Mesenchymal stem cell (in vitro differentiated cells and primary cell): ENCODE measurements at regions not wholly inside any gene's neighbourhood (a gene's known extent, or its start where the extent isn't known, plus 50 kb on each side); places are given as distances from the start of the nearest gene placed in this dataset.

Source experiments
- DNase-seq: peaks from one replicate; pipeline ENCODE4 v3.0.0-alpha.2; 2013
- H2AFZ ChIP-seq: one replicate; pipeline ENCODE4 v1.6.1; 2013; ENCODE audit warnings: low read depth, mild to moderate bottlenecking, control low read depth, inconsistent platforms, low read length, moderate library complexity
- H2AK5ac ChIP-seq: 2 replicates; pipeline ENCODE4 v1.6.1; 2013; ENCODE audit warnings: low read length, moderate library complexity, mild to moderate bottlenecking, inconsistent platforms; ENCODE audit not compliant: severe bottlenecking
- H2BK120ac ChIP-seq: one replicate; pipeline ENCODE4 v1.6.1; 2013; ENCODE audit warnings: low read depth, mild to moderate bottlenecking, inconsistent platforms, low read length, moderate library complexity
- H2BK12ac ChIP-seq, 2 experiments: one replicate each; pipeline ENCODE4 v1.6.1; 2013; ENCODE audit warnings: inconsistent platforms in 2 of 2, low read length in 2 of 2, mild to moderate bottlenecking in 2 of 2, moderate library complexity in 2 of 2, control low read depth in 1 of 2
- H2BK15ac ChIP-seq: one replicate; pipeline ENCODE4 v1.6.1; 2013; ENCODE audit warnings: mild to moderate bottlenecking, low read depth, inconsistent platforms; ENCODE audit not compliant: poor library complexity, severe bottlenecking
- H2BK5ac ChIP-seq: 2 replicates; pipeline ENCODE4 v1.6.1; 2013; ENCODE audit warnings: low read depth, mild to moderate bottlenecking, low read length, control low read depth, inconsistent platforms; ENCODE audit not compliant: poor library complexity, severe bottlenecking
- H3K14ac ChIP-seq, 2 experiments: one replicate each; pipeline ENCODE4 v1.6.1; 2013; ENCODE audit warnings: inconsistent platforms in 2 of 2, low read length in 2 of 2, control low read depth in 1 of 2, mild to moderate bottlenecking in 1 of 2, moderate library complexity in 1 of 2
- H3K18ac ChIP-seq, 2 experiments: one replicate each; pipeline ENCODE4 v1.6.1; 2013; ENCODE audit warnings: inconsistent platforms in 2 of 2, low read length in 2 of 2, control low read depth in 1 of 2, low read depth in 1 of 2, mild to moderate bottlenecking in 1 of 2
- H3K23ac ChIP-seq, 2 experiments: one replicate each; pipeline ENCODE4 v1.6.1; 2013; ENCODE audit warnings: inconsistent platforms in 2 of 2, low read length in 2 of 2, mild to moderate bottlenecking in 2 of 2, moderate library complexity in 2 of 2, control low read depth in 1 of 2
- H3K27ac ChIP-seq: 2 replicates; pipeline ENCODE4 v1.5.1; 2013; ENCODE audit warnings: mild to moderate bottlenecking, moderate library complexity, low read length, control low read depth, inconsistent platforms; ENCODE audit not compliant: poor library complexity, severe bottlenecking
- H3K27me3 ChIP-seq, 2 experiments: 2 replicates each; pipeline versions ENCODE4 v1.6.1 to v1.7.0; 2013; ENCODE audit warnings: low read length in 2 of 2, mild to moderate bottlenecking in 2 of 2, moderate library complexity in 2 of 2, control low read depth in 1 of 2, inconsistent platforms in 1 of 2; ENCODE audit not compliant: control insufficient read depth in 1 of 2, insufficient read depth in 1 of 2
- H3K36me3 ChIP-seq, 2 experiments: 2 replicates each; pipeline versions ENCODE4 v1.6.1 to v1.7.0; 2013; ENCODE audit warnings: low read length in 2 of 2, control low read depth in 1 of 2, inconsistent platforms in 1 of 2, low read depth in 1 of 2, mild to moderate bottlenecking in 1 of 2; ENCODE audit not compliant: insufficient read depth in 2 of 2, control insufficient read depth in 1 of 2
- H3K4ac ChIP-seq, 2 experiments: one replicate each; pipeline ENCODE4 v1.6.1; 2013; ENCODE audit warnings: inconsistent platforms in 2 of 2, low read length in 2 of 2, mild to moderate bottlenecking in 2 of 2, moderate library complexity in 2 of 2, control low read depth in 1 of 2, low read depth in 1 of 2
- H3K4me1 ChIP-seq: 2 replicates; pipeline ENCODE4 v1.6.1; 2013; ENCODE audit warnings: low read depth, low read length, control low read depth; ENCODE audit not compliant: control insufficient read depth, insufficient read depth
- H3K4me2 ChIP-seq: 2 replicates; pipeline ENCODE4 v1.6.1; 2013; ENCODE audit warnings: low read length, mild to moderate bottlenecking, inconsistent platforms; ENCODE audit not compliant: poor library complexity, severe bottlenecking
- H3K4me3 ChIP-seq, 2 experiments: 2 replicates each; pipeline versions ENCODE4 v1.5.1 to v1.7.0; 2013; ENCODE audit warnings: low read length in 2 of 2, mild to moderate bottlenecking in 2 of 2, control low read depth in 1 of 2, low read depth in 1 of 2; ENCODE audit not compliant: insufficient read depth in 1 of 2
- H3K79me1 ChIP-seq: replicated peaks from 2 replicates; pipeline ENCODE4 v1.6.1; 2013; ENCODE audit warnings: mild to moderate bottlenecking, control low read depth, low read length, inconsistent platforms; ENCODE audit not compliant: poor library complexity, severe bottlenecking
- H3K9ac ChIP-seq: 2 replicates; pipeline ENCODE4 v1.7.0; 2013; ENCODE audit warnings: mild to moderate bottlenecking, low read length, moderate library complexity
- H3K9me3 ChIP-seq: 2 replicates; pipeline ENCODE4 v1.7.0; 2013; ENCODE audit warnings: mild to moderate bottlenecking, low read length; ENCODE audit not compliant: control insufficient read depth
- H4K8ac ChIP-seq: one replicate; pipeline ENCODE4 v1.6.1; 2013; ENCODE audit warnings: inconsistent platforms, mild to moderate bottlenecking, low read length, moderate library complexity
- H4K91ac ChIP-seq: one replicate; pipeline ENCODE4 v1.6.1; 2013; ENCODE audit warnings: mild to moderate bottlenecking, low read length, inconsistent platforms
- WGBS: methylation state at CpG from one replicate; pipeline ENCODE4 v1.1.7; 2013; ENCODE audit warnings: mixed read lengths; 5-methylcytosine and 5-hydroxymethylcytosine counted together

GRCh38 chr10:46220872-46221538, 65.8 kb upstream of the ANTXRL start:
- no peak overlapping the region for H3K27ac ChIP-seq
- H3K4ac ChIP-seq, result no peak overlapping the region
- no peaks in the 10 kb centered on the region for H3K9me3 ChIP-seq
- H2AK5ac ChIP-seq, result no peak overlapping the region
- H3K9ac ChIP-seq, result no peak overlapping the region
- H3K14ac ChIP-seq, result no peak overlapping the region
- H4K91ac ChIP-seq, result no peak overlapping the region
- no peak overlapping the region for H2BK12ac ChIP-seq
- no peak overlapping the region for H2BK15ac ChIP-seq
- H2AFZ ChIP-seq, result no peak overlapping the region
- H3K18ac ChIP-seq, result no peak overlapping the region
- peak; percentile 10 for DNase-seq
- no peak overlapping the region for H3K23ac ChIP-seq
- H2BK5ac ChIP-seq, result no peak overlapping the region
- no peaks in the 10 kb centered on the region for H3K36me3 ChIP-seq
- H4K8ac ChIP-seq, result no peak overlapping the region
- no peak overlapping the region for H3K4me3 ChIP-seq
- H2BK120ac ChIP-seq, result no peak overlapping the region
- 76% methylated on average over 9 of the region's 9 CpGs for WGBS
- H3K4me2 ChIP-seq, result no peak overlapping the region
- no peaks in the 10 kb centered on the region for H3K4me1 ChIP-seq
- no peaks in the 10 kb centered on the region for H3K79me1 ChIP-seq
- H3K27me3 ChIP-seq, result peaks cover 8 to 33% of the 10 kb centered on the region in 2 experiments

DNA sequence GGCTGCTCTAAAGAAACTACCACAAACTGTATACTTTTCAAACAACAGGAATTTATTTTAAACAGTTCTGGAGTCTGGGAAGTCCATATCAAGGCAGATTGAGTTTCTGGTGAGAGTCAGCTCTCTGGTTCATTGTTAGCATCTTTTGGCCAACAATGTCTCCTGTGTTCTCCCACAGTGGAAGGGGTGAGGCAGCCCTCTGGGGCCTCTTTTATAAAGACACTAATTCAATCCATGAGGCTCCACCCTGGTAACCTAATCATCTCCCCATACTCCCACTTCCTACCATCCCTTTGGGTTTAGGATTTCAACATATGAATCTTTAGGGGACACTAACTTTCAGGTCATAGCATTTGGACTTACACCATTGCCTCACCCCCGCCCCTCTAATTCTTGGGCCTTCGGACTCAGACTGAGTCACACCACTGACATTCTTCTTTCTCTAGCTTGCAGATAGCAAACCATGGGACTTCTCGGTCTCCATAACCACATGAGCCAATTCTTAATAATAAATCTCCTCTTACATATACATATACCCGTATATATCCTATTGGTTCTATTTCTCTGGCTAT, 64.3 kb upstream of the ANTXRL start:
- no peaks in the 10 kb centered on the region for H3K4me1 ChIP-seq
- H3K27ac ChIP-seq, result no peak overlapping the region
- no peak overlapping the region for H3K14ac ChIP-seq

GRCh38 chr10:46223064-46223480, 63.7 kb upstream of the ANTXRL start:
- Histone ChIP-seq H2BK15ac (no peak overlapping the region), H3K4me1 (no peaks in the 10 kb centered on the region), H4K8ac (no peak overlapping the region), H3K4me3 (peak overlapping the region in 1 of 2 experiments; percentile 18), H3K18ac (no peak overlapping the region), H2BK5ac (no peak overlapping the region), H3K4me2 (no peak overlapping the region), H2AFZ (no peak overlapping the region), H3K27ac (no peak overlapping the region), H3K79me1 (no peaks in the 10 kb centered on the region), H4K91ac (peak overlapping the region; percentile 35), H3K9ac (no peak overlapping the region), H3K9me3 (no peaks in the 10 kb centered on the region), H3K27me3 (peaks cover 24 to 38% of the 10 kb centered on the region in 2 experiments), H3K4ac (no peak overlapping the region), H2AK5ac (no peak overlapping the region), H3K23ac (no peak overlapping the region), H3K14ac (no peak overlapping the region), H2BK12ac (no peak overlapping the region), H2BK120ac (no peak overlapping the region), H3K36me3 (no peaks in the 10 kb centered on the region)
- DNase-seq, result no peak
- WGBS, result 86% methylated on average over 5 of the region's 5 CpGs

More for the DNA sequence above, 64.3 kb upstream of the ANTXRL start:
- no peak overlapping the region for H3K9ac ChIP-seq
- H2AFZ ChIP-seq, result no peak overlapping the region
- no peaks in the 10 kb centered on the region for H3K9me3 ChIP-seq
- no peak overlapping the region for H2BK5ac ChIP-seq
- H3K36me3 ChIP-seq, result no peaks in the 10 kb centered on the region
- H4K8ac ChIP-seq, result no peak overlapping the region
- H2BK12ac ChIP-seq, result no peak overlapping the region
- no peak overlapping the region for H3K23ac ChIP-seq
- H3K18ac ChIP-seq, result no peak overlapping the region
- no peak overlapping the region for H2AK5ac ChIP-seq
- H3K27me3 ChIP-seq, result peaks cover 18 to 38% of the 10 kb centered on the region in 2 experiments
- 80% methylated on average over 4 of the region's 4 CpGs for WGBS
- no peaks in the 10 kb centered on the region for H3K79me1 ChIP-seq
- H2BK15ac ChIP-seq, result no peak overlapping the region
- no peak overlapping the region for H3K4me3 ChIP-seq
- no peak for DNase-seq
- H3K4ac ChIP-seq, result no peak overlapping the region
- H4K91ac ChIP-seq, result no peak overlapping the region
- no peak overlapping the region for H2BK120ac ChIP-seq
- no peak overlapping the region for H3K4me2 ChIP-seq

DNA sequence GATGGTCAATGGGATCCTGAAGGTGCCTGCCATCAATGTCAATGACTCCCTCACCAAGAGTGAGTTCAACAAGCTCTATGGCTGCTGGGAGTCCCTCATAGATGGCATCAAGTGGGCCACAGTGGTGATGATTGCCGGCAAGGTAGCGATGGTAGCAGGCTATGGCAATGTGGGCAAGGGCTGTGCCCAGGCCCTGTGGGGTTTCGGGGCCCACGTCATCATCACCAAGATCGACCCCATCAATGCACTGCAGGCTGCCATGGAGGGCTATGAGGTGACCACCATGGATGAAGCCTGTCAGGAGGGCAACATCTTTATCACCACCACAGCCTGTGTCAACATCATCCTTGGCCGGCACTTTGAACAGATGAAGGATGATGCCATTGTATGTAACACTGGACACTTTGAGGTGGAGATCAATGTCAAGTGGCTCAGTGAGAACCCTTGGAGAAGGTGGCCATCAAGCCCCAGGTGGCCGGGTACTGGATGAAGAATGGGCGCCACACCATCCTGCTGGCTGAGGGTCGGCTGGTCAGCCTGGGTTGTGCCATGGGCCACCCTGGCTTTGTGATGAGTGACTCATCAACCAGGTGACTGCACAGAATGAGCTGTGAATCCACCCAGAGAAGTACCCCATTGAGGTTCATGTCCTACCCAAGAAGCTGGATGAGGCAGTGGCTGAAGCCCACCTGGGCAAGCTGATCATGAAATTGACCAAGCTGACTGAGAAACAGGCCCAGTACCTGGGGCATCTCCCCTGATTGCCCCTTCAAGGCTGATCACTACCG, 63.0 kb upstream of the ANTXRL start:
- no peak overlapping the region for H2BK15ac ChIP-seq
- WGBS, result 91% methylated on average over 10 of the region's 10 CpGs

More for the DNA sequence above, 63.0 kb upstream of the ANTXRL start:
- no peak overlapping the region for H2AFZ ChIP-seq
- no peak overlapping the region for H3K14ac ChIP-seq
- H2AK5ac ChIP-seq, result no peak overlapping the region
- DNase-seq, result no peak
- H2BK5ac ChIP-seq, result no peak overlapping the region
- no peak overlapping the region for H3K23ac ChIP-seq
- H3K4ac ChIP-seq, result no peak overlapping the region
- no peaks in the 10 kb centered on the region for H3K79me1 ChIP-seq
- H3K9me3 ChIP-seq, result no peaks in the 10 kb centered on the region
- H2BK12ac ChIP-seq, result no peak overlapping the region
- H4K91ac ChIP-seq, result no peak overlapping the region
- peaks cover 24 to 40% of the 10 kb centered on the region in 2 experiments for H3K27me3 ChIP-seq
- no peak overlapping the region for H3K18ac ChIP-seq
- no peaks in the 10 kb centered on the region for H3K36me3 ChIP-seq
- no peak overlapping the region for H3K4me3 ChIP-seq
- H4K8ac ChIP-seq, result no peak overlapping the region
- no peak overlapping the region for H3K9ac ChIP-seq
- H2BK120ac ChIP-seq, result no peak overlapping the region
- H3K27ac ChIP-seq, result no peak overlapping the region
- H3K4me1 ChIP-seq, result peaks cover 2% of the 10 kb centered on the region
- H3K4me2 ChIP-seq, result no peak overlapping the region
